ENCODE measurements at regions not wholly inside any gene's neighbourhood (a gene's known extent, or its start where the extent isn't known, plus 50 kb on each side); places are given as distances from the start of the nearest gene placed in this dataset.

GRCh38 chr5:174159327-174160114 is 114.0 kb downstream of the NSG2 start:
- no peak for DNase-seq (ENCODE audit: low spot score)

DNA sequence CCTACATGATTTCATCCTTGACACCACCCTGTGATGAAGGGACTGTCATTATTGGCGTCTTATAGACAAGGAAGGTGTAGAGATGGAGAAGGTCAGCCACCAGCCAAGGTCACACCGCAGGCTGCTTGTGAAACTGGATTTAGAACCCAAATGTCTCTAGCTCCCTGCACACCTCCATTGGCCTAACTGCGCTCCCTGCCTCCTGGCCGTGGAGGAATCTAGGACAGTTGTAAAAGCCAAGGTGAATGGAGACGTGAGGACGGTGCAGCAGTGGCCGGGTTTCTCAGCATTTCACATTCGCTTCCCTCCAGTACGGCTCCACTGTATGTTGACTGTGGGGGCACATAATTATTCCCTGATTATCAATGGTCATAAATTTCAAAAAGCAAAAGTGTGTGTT is 119.9 kb downstream of the NSG2 start:
- DNase-seq (ENCODE audit: low spot score): no peak

DNA sequence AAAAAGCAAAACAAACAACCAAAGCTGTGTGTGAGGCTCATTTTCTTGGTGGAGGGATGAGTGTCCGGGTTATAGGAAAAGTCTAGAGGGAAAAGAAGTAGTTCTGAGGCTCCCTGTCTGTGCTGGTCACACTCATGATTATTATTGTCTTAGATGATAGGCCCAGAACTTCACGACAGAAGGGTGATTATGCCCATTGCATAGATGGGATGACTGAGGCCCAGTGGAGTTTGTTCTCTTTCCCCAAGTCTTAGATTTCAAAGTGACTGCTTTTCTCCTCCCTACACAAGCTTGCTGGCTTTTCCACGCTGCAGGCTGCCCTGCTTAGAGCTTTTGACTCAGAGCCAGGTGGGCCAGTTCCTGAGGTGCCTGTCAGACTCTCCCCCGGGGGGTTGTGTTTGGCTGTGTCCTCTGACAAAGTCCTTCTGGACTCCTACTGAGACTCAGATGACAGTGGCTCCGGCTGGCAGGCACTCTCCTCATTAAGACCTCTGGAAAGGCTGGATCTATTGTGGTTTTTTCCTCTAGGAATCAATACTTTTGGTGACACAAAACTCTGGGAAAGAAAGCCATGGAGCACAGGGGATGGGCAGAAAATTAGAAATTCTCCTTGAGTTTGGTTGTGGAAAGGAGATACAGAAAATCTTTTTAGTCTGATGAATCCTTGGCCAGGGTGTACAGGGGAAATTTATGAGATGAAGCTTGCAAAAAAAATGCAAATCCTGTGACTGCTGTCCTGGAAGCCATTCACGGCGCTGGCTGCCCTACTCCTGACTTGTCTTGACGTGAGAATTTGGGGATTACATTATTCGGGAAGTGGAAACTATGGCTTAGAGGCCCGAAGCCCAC is 120.9 kb downstream of the NSG2 start:
- DNase-seq (ENCODE audit: low spot score): no peak

- DNase-seq (ENCODE audit: low spot score): no peak
These were observed 121.8 kb downstream of the NSG2 start for GRCh38 chr5:174167080-174167910.

DNA sequence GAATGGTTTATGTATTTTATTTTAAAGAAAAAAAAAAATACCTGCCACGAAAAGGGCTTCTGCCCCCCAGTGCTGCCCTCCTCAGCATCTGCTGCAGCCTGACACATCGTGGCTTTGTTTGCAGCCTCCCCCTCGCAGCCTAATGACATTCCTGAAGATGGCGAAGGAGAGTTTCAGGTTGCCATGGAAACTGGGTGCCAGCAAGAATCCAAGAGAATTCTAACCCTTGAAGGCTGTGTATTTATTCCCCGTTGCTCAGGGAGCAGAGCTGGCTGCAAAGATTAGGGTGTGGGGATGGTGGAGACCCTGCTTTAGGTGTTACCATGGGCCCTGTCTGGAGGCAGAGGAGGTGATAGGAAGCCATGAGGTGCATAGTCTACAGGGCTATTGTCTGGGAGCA is 126.6 kb downstream of the NSG2 start:
- no peak for DNase-seq (ENCODE audit: low spot score)

- DNase-seq (ENCODE audit: low spot score): no peak
These were observed 127.1 kb downstream of the NSG2 start for GRCh38 chr5:174172566-174172965.

GRCh38 chr5:174173766-174174165 is 128.3 kb downstream of the NSG2 start:
- no peak for DNase-seq (ENCODE audit: low spot score)

DNA sequence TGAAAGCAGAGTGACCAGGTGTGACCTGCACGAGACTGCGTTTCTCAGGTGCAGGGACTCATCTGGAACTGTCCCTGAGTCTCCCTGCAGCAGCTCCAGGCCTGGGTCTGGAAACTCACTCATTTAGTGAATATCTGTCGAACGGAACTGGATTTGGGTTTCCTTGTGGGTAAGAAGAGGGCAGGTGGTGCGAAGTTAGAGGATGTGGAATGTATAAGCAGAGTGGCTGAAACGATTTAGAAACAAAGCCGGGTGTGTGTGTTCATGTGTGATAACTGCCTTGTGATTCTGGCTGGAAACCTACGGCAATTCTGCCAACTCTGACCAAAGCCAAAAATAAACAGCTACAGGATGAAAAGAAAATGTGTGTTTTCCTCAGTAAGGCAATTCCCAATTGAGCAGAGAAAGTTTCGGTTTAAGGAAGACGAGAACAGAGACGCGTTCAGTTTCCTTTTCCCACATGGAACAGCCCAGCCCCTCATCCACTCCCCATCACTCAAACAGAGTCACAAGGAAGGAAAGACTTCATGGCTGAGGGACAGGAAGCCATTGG is 130.3 kb downstream of the NSG2 start:
- DNase-seq (ENCODE audit: low spot score): no peak

- no peak for DNase-seq (ENCODE audit: low spot score)
These were observed 131.0 kb downstream of the NSG2 start for GRCh38 chr5:174176511-174176910.

GRCh38 chr5:174177531-174177930 is 132.0 kb downstream of the NSG2 start:
- DNase-seq (ENCODE audit: low spot score): no peak

DNA sequence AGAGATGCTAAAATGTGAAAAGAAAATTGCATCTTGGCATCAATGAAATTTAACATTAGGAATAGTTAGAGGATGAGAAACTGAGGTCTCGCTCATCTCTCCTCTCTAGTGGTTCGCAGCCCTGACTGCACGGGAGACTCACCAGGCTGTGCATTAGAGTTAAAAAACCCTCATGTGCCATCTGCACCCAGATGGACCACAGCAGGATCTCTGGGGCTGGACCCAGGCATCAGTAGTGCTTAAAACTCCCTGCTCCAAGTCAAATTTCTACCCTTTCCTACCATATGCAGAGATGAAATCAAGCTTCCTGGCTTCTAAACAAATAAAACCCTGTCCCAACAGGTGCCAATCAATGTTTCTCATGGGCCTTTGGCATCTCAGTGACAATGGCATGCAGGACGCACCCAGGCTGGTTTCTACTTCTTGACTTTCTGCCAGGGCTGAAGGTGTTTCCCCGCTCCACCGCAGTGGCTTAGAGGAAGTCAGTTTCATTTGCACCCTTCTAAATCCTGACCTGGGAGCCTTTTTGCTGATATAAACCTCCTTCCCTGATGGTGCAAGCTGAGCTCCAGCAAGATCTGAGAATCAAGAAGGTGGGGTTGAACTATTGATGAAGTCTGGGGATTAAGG is 132.6 kb downstream of the NSG2 start:
- DNase-seq (ENCODE audit: low spot score): no peak

DNA sequence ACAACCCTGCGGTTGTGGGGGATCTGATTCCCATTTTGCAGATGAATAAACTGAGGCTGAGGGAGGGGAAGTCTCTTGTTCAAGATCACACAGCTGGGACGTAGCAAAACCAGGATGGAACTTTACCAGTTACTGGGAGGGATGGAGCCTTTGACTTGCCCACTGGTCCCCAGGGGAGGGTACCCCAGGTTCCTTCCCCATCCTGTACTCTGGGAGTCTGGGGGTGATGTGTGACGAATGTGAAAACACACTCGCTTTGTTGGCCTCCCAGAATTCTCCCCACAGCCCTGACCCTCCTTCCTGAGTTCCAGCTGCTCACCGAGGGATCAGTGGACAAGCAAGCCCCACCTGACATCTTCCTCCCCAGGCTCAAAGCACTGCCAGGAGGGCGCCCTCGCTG is 135.1 kb downstream of the NSG2 start:
- DNase-seq (ENCODE audit: low spot score): no peak

- no peak for DNase-seq (ENCODE audit: low spot score)
These were observed 136.6 kb downstream of the NSG2 start for GRCh38 chr5:174182111-174182510.

GRCh38 chr5:174183701-174184100 is 138.2 kb downstream of the NSG2 start:
- no peak for DNase-seq (ENCODE audit: low spot score)

GRCh38 chr5:174185506-174185905 is 140.0 kb downstream of the NSG2 start:
- no peak for DNase-seq (ENCODE audit: low spot score)

DNA sequence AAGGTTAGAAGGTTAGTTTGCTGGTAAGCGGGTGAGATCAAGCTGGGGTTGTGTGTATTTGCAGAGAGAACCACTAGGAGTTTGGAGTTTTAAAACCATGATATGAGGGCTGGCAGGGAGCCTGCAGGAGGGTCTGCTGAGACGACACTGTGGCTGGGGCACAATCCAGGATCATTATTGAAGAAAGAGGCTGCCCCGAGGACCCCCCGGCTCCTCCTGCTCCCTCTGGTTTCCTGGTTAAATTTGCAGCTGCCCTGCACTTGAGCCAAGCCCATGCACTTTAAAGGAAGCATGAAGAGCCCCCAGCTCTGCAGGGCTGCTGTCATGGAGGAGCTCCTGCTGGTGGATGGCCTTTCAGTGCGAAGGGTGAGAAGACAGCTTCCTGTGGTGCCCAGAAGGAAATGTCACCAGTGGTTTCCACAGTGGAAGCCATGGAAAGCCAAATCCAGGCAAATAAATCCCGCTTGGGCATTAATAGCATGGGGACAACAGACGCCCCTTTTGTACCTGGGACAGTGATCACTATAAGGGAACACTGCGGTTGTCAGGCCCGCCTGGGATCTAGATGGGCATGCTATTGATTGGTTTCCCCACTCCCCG is 140.7 kb downstream of the NSG2 start:
- no peak for DNase-seq (ENCODE audit: low spot score)

- no peak for DNase-seq (ENCODE audit: low spot score)
These were observed 141.5 kb downstream of the NSG2 start for GRCh38 chr5:174187001-174187400.

DNA sequence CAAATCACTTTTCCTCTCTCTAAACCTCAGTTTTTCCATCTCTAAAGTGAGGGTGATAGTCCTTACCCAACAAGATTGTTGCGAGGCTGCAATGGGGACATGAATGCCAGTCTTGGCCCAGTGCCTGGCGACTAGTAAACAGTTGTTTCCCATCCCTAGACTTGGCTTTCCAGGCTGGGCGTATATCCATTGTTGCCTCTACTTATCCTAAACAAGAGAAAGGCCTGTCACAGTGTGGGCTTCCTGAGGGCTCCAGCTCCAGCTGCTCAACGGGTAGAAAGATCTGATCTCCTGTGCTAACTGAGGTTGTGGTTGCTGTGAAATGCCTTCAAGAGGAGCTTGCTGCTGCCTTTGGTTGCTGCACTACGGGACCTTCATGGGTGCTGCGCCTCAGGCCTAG is 142.0 kb downstream of the NSG2 start:
- DNase-seq (ENCODE audit: low spot score): no peak

DNA sequence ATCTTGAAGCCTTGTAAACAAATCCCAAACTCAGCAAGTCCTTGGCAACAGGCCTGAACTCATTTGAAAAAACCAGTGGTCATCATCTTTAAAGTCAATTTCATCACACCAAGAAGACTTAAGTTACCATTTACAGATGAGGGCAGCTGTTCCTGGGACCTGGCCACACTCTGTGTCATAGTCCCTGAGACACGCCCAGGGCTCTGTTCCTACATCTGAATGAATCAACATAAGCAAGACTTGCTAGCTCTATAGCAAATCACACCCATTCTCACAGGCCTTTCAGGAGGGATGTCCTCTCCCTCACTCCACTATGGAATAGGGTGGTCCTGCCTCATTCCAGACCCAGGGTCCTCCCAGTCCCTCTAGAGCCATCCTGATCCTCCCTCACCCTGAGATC is 142.8 kb downstream of the NSG2 start:
- no peak for DNase-seq (ENCODE audit: low spot score)

GRCh38 chr5:174189654-174190541 is 144.4 kb downstream of the NSG2 start:
- DNase-seq (ENCODE audit: low spot score): no peak
